GM21526 (cell line): ENCODE measurements at regions not wholly inside any gene's neighbourhood (a gene's known extent, or its start where the extent isn't known, plus 50 kb on each side); places are given as distances from the start of the nearest gene placed in this dataset.

Source experiments
- ATAC-seq: cut with Tn5 transposase; IDR thresholded peaks from one replicate; pipeline ENCODE4 v1.9.1; 2021; ENCODE audit warnings: moderate library complexity; ENCODE audit not compliant: unreplicated experiment, low FRiP score

DNA sequence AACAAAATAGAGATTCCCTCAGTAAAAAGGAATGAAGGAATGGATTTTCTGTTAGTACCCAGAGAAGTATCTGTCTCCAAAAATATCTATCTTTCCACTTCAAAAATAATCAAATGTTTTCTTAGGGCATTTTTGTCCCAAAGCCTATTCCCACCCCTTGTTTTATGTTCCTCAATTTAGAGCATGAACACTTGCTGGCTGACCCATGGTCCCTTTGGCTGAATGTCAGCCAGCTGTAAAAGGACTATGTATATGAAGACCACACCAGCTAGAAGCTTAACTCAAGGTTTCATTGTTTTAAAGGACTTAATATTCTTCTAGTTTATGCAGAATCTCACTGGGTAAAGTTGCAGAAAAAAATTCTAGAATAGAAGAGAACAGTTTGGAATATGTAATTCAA lies 931.2 kb downstream of the MCTP2 start:
- no peak for ATAC-seq

DNA sequence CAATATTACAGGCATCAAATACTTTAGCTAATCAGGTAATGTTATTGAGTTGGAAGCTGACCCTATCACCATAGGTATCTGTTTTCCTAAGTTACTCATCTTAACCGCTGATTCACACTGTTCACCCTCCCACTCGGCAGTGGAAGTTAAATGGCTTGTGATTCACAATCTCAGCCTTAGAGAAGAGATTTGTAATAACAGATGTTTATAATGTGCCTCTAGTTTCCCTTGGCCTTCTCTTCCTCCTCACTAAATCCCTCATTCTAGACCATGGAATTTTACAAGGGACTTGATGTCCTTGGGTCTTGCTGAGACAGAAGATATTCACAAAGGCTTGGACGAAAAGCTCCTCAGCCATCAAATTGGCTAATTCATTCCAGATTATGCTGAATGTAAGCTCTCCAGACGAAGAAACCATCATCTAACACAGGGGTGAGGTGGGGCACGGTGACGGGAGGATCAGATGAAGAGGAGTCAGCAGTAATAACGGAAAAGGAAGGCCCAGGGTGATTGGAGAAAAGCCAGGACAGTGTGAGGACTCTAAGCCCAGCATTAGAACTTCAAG lies 931.7 kb downstream of the MCTP2 start:
- ATAC-seq, result no peak

DNA sequence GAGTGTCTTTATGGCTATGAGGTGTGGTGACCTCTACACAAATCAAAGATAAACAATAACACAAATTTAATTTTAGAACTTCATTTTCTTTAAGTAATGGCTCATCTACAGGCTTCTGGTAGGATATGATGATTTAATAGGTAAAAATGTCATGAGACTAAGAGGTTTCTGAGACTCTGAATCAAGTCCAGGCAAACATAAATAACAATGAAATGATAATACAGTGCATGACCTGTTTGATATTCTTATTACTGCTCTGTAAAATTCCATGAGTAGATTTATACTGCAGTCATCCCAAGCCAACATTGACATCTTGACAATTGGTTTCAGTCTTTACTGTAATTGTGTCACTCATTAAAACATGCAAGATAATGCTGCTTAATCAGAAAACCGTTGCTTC lies 936.8 kb downstream of the MCTP2 start:
- no peak for ATAC-seq

DNA sequence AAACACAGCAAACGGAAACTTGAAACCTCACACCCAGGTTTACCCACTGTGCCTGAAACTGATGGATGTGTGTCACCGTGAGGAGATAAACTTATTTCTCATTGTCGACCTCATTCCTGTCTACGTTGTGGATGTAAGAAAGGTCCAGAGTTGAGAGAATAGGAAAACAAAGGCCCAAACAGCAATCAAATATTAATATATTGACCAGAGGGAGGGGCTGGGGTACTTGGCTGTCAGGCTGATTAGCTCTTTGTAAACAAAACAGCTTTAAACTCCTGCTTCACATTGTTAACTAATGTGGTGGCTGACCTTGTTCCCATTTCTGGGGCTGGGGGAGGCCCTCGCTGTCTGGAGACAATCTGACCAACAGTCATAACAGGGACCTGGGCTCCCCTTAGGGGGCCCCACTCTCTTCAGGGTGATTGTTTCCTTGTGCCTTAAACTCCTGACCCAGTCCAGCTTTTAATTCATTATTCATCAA lies 937.6 kb downstream of the MCTP2 start:
- ATAC-seq, result no peak

DNA sequence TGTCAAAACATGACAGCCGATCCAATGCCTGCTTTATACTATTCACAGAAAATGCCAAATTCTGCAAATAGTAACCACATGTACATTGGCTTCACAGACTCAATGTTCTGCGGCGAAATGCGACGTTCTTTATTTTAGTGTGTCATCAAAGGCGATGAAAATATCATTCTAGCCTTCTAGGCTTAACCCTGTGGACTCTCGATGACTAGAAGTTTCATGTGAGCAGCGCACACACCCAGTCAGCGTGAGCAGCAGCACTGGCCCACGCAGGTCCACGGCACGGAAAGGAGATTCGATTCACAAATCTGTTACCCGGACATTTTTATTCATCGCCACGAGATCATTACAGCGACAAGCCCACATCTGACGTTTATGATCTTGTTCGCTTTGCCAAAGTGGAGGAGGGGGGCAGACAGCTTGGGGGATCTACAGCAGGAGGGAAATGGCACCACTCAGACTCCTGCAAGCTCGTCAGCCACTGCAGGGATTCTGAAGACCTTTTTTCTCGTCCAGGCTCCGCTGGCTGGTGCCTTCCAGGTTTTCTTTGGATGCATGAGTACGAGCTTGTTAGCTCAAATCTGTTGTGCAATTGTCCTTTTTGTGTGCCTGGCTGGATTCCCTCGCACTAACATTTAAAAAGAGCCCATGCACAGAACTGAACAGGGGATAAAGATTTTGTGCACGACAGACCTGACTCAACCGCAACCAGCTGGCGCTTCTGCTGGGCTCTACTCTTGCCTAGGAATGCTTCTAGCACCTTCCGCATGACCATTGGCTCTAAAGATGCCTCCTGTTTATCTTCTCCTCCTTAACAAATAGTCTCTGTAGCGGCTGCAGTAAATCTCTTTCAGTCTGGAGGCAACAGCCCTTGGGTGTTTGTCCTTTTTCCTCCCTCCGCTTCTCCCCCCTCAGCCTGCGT lies 938.4 kb downstream of the MCTP2 start:
- ATAC-seq, result no peak

DNA sequence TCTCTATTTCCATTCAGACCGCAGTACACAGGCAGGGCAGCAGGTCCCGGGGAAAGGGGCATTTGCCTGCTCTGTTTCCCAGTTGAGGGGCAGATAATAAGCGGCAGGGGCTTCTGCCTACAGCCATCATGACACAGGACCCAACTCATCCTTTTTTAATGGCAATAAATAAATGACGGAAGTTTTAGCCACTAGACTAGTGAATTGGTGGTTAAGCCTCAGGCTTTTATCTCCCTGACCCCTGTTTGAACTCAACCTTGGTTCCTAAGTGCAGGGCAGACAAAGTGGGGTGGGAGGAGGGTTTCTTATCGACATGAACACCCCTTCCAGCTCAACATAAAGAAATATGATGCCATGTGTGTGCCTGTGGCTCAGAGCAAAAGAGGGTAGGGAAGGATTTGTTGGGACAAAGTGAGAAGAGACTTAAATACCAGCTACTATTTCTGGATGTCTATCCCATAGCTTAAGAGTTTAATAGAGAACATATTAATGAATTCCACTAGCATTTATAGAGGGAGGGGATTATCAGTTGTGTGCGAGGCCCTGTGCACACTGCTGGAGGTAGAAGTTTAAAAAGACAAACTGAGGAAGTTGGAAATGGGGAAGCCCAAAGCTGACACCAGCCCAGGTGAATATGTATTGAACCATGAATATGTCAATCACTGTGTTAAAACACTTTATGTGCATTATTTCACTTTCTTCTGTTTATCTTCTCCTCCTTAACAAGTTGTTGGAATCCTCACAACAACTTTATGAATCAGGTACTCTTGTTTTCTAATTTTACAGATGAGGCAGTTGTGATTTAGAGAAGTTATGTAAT lies 939.4 kb downstream of the MCTP2 start:
- ATAC-seq, result no peak

DNA sequence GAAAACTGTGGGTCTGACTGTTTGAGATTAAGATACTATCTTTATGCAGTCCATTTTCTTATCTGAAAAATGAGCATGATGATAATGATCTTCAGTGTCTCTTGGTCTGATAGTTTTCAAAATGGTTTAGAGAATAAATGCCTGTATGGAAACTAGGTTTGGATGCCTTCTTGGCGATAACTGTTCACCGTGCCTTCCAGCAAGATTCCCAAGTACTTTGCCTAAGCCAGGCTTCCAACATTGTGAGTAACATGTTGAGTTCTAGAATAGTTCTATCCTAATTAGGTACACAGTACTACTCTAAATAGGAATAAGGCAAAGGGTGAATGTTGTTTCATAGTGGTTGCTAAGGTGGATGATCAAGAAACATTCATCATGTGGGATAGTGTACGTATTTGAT lies 940.2 kb downstream of the MCTP2 start:
- ATAC-seq, result no peak

DNA sequence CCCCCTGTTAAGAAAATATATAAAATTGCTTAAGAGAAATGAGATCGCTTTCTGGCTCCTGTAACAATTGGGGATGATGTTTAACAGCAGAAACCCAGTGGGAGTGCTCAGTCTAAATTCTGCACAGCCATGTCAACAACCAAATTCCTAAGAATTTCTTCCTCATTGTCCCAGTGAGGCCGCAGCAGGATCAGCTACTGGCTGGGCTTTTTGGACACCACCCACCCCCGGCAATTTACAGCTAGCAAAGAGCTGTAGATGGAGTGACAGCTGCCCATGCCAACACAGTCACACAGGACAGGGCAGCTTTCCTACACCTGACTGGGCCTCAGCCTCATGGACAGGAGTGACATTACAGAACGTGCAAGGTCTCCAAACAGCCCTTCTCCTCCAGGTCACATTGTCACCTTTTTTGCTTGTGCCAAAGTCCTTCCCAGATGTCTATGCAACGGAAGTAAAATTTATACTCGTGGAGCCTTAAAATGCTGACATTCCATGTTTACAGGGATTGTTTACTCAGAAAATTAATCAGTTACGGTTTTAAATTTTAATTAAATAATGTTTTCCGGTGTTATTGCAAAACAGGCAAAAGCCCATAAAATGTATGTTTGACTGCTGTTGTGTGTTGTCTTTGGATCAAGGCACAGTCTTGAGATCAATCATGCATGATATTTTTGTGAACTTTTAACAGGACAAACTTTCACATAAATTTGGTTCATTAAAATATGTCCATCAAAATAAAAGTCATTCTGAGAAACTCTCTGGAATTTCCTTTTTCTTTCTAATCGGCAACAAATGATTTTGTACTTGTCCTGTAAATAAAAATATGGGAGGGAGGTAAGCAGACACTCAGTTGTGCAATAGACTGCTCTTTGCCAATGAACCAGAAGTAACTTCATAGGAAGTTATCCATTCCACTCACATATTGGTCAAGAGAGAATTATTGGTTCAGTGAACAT lies 943.2 kb downstream of the MCTP2 start:
- ATAC-seq, result no peak

DNA sequence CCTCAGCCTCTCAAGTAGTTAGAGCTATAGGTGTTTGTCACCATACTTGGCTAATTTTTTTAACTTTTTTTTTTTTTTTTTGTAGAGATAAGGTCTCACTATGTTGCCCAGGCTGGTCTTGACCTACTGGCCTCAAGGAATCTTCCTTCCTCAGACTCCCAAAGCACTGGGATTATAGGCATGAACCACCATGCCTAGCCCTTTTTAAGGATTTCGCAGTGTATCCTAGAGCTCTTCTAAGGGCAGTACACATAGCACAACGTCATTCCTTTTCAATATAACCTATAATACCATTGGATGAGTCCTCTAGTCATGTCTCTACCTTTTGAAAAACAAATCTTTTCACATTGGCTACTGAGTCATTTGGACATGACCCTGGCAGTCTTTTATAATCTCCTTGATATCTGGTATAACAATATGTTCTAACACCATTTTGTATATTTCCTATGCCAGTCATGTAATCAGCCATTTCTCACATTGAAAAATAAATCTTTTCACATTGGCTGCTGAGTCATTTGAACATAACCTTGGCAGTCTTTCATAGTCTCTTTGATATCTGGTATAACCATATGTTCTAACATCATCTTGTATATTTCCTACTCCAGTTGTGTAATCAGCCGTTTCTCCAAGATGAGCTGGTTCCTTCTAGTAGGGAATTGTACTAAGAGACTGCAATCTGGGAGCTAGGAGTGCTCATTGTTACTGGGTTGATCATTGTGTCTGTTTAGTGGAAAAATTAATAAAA lies 944.7 kb downstream of the MCTP2 start:
- no peak for ATAC-seq

DNA sequence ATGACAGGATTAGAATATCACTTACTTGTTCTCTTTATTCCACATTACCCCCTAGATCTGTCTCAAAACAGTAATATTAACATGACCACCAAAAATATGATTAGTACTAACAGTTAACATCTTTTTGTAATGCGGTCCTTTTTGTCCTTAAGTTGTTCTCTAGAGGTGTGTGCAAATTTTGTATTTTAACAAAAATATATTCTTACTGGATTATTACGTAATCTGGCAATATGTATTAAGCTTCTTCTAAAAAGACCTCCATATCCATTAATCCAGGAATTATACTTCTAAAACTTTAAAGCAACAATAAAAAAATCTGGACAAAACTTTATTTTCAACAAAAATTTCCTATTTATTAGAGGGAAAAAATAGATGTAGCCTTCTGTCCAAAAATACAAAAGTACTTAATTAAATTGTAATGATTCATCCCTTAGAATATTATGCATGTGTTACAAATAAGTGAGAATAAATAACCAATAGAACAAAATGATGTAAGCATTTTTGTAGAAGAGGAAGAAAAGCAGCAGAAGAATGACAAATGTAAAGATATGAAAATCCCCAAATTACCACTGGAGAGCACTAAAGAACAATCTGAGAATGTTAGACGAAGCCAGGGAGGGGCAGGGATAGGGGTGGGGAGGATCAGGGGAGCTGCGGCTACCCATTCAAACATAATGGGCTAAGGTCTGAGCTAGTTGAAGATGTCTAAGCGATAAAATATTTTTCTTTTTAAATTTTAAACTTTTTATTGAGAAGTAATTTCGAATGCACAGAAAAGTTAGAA lies 945.6 kb downstream of the MCTP2 start:
- ATAC-seq, result no peak

DNA sequence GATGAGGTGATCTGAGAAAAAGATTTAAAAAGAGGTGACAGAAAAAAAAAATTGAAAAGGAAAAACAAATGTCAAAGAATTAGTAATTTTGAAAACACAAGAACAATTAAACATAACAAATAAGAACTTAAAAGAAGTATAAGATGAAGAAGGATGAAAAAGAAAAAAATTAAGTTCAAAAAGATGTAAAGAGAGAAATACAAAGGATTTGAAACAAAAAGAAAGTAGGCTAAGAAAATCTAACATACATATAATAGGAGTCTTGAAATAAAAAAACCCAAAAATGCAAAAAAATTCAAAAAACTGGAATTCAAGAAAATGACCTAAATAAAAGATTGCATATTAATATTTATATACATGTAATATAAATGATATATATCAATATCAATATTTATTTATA lies 949.2 kb downstream of the MCTP2 start:
- ATAC-seq, result no peak

DNA sequence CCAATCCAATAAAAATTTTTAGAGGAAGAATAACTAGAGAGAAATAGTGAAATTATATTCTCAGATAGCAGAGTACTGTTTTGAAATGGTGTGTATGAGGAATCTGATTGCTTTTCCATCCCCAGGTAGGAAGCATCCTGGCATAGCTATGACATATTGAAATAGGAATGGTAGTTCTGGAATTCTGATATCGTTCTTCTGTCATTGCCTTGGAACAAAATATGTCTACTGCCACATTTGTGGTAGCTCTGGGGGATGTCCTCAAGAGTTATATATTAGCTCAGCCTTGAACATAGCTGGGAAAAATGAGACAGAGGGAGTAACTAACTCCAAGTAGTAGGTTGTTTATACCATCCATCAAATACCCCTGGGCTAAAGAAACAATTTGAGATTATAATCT lies 950.7 kb downstream of the MCTP2 start:
- no peak for ATAC-seq

DNA sequence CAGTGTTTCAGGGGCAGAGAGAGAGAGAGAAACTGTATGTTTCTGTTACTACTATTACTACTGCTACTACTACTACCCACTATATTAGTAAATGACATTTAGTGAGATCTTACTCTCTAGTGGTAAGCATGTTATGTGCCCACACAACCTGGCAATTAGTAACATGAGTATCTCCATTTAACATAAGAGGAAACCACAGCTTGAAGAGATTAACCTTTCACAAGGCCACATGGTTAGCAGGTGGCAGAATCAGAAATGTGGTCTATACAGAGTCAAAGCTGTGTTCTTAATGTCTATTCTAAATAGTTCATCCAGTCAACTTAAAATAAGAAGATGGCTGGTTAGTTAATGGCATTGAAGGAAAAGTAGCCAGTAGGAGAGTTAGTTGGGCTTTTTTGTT lies 961.6 kb downstream of the MCTP2 start:
- no peak for ATAC-seq

DNA sequence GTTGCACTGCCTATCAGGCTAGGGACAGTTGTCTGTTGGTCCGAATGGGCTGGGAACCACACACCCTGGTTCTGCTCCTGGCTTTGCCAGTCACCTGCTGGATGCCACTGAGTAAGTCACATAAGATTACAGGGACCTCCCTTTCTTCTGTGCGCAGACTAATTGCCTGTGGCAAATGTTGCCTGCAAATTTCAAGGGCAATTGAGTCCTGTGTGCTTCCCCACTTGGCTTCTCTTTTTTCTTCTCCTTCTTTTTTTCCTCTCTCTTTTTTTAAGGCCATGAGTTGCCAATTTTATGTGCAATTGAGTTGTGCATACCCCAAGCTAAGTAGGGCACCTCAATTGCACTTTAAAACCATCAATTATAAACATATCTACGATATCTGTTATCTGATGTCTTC lies 963.4 kb downstream of the MCTP2 start:
- no peak for ATAC-seq

DNA sequence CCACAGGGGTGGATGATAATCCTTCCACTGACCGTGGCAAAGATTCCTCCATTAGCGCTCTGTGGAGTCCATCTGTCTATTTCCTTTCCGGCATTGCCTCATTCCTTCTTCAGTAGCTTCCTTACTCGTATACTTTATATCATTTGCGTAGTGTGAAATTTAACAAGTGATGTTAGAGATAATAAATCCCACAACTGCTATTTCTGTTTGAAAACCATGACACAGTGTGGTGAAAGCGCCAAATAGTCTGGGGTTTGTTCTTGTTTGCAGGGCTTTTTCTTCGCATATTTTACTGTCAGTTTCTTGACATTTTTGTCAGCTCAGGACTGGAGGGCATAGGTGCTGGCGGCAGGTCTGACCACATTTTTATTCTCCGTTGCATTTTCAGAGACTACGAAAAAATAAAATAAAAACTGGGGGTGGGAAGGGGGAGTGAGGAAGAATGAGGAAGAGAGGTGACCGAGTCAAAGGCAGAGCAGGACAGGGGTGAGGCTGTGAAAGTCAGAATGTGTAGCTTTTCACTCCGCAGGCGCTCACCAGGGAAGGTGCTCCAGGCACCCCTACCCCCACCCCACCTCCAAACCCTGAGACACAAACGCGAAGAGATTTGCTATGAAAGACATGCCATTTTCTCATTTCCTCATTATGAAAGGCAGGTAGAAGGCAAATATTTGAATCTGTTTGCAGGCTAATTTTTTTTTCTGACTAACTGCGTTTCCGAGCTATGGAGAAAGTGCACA lies 965.0 kb downstream of the MCTP2 start:
- no peak for ATAC-seq

DNA sequence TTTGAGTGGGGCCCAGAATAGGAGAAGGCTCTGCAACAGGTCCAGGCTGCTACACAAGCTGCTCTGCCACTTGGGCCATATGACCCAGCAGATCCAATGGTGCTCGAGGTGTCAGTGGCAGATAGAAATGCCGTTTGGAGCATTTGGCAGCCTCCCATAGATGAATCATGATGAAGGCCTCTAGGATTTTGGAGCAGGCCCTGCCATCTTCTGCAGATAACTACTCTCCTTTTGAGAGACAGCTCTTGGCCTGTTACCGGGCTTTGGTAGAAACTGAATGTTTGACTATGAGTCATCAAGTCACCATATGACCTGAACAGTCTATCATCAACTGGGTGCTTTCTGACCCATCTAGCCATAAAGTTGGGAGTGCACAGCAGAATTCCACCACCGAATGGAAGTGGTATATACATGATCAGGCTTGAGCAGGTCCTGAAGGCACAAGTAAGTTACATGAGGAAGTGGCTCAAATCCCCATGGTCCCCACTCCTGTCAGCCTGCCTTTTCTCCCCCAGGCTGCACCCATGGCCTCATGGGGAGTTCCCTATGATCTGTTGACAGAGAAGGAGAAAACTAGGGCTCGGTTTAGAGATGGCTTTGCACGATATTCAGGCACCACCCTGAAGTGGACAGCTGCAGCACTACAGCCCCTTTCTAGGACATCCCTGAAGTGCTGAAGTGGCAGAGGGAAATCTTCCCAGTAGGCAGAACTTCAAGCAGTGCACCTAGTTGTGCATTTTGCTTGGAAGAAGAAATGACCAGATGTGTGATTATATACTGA lies 971.4 kb downstream of the MCTP2 start:
- ATAC-seq, result no peak

DNA sequence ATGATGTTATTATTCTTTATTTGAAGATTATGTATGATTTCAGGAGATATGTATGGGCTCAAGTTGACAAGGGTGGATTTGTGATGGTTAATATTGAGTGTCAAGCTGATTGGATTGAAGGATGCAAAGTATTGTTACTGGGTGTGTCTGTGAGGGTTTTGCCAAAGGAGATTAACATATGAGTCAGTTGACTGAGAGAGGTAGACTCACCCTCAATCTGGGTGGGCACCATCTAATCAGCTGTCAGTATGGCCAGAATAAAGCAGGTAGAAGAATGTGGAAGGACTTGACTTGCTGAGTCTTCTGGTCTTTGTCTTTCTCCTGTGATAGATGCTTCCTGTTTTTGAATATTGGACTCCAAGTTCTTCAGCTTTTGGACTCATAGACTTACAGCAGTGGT lies 973.7 kb downstream of the MCTP2 start:
- ATAC-seq, result no peak
